Nephron (organoid): ENCODE measurements at regions not wholly inside any gene's neighbourhood (a gene's known extent, or its start where the extent isn't known, plus 50 kb on each side); places are given as distances from the start of the nearest gene placed in this dataset.

Experiments used
- H3K27ac Mint-ChIP-seq, 3 experiments: 2 replicates each; pipeline ENCODE4 v1.8.0; 2020; ENCODE audit warnings: mixed read lengths in 3 of 3, mild to moderate bottlenecking in 2 of 3, moderate library complexity in 1 of 3
- H3K27me3 Mint-ChIP-seq: 2 replicates; pipeline ENCODE4 v1.8.0; 2021; ENCODE audit warnings: low read depth, mild to moderate bottlenecking, moderate library complexity, mixed read lengths
- H3K36me3 Mint-ChIP-seq: 2 replicates; pipeline ENCODE4 v1.8.0; 2020; ENCODE audit warnings: low read depth, mixed read lengths
- H3K4me1 Mint-ChIP-seq: 2 replicates; pipeline ENCODE4 v1.8.0; 2020; ENCODE audit warnings: mixed read lengths
- H3K4me3 Mint-ChIP-seq, 3 experiments: 2 replicates each; pipeline ENCODE4 v1.8.0; 2020; ENCODE audit warnings: mild to moderate bottlenecking in 3 of 3, mixed read lengths in 3 of 3, moderate library complexity in 2 of 3
- H3K9me3 Mint-ChIP-seq: 2 replicates; pipeline ENCODE4 v1.8.0; 2020; ENCODE audit warnings: mixed read lengths
- TF ChIP-seq, protein P1 (sequence below), 3 experiments: fragments of 200-600 bp; sonication (generic); IDR thresholded peaks; one replicate each; pipeline ENCODE4 v1.5.0; 2021; ENCODE audit warnings: antibody characterized with exemption in 3 of 3; ENCODE audit not compliant: unreplicated experiment in 3 of 3

DNA sequence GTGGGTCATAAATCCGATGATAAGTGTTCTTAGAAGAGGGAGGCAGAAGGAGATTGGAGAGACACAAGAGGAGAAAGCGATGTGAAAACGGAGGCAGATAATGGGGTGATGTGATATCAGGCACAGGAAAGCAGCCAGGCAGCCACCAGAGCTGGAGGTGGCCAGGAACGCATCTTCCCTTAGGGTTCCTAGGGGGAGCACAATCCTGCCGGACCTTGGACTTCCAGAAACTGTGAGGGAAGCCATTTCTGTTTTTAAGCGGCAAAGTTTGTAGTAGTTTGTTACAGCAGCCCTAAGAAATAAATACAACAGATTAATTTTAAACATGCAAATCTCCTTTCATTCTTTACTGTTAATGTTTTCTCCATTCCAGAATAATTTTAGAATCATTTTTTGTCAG is 259.9 kb upstream of the TMC3 start:
- Mint-ChIP-seq H3K27ac (no peak overlapping the region), H3K36me3 (peaks cover 2% of the 10 kb centered on the region), H3K9me3 (peaks cover 29% of the 10 kb centered on the region), H3K4me3 (no peak overlapping the region), H3K27me3 (no peaks in the 10 kb centered on the region), H3K4me1 (no peaks in the 10 kb centered on the region)
- TF ChIP-seq, protein P1, sequence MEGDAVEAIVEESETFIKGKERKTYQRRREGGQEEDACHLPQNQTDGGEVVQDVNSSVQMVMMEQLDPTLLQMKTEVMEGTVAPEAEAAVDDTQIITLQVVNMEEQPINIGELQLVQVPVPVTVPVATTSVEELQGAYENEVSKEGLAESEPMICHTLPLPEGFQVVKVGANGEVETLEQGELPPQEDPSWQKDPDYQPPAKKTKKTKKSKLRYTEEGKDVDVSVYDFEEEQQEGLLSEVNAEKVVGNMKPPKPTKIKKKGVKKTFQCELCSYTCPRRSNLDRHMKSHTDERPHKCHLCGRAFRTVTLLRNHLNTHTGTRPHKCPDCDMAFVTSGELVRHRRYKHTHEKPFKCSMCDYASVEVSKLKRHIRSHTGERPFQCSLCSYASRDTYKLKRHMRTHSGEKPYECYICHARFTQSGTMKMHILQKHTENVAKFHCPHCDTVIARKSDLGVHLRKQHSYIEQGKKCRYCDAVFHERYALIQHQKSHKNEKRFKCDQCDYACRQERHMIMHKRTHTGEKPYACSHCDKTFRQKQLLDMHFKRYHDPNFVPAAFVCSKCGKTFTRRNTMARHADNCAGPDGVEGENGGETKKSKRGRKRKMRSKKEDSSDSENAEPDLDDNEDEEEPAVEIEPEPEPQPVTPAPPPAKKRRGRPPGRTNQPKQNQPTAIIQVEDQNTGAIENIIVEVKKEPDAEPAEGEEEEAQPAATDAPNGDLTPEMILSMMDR (IDR thresholded peaks at IDR 0.05; ENCODE audit: unreplicated experiment in 3 of 3), result no peak

DNA sequence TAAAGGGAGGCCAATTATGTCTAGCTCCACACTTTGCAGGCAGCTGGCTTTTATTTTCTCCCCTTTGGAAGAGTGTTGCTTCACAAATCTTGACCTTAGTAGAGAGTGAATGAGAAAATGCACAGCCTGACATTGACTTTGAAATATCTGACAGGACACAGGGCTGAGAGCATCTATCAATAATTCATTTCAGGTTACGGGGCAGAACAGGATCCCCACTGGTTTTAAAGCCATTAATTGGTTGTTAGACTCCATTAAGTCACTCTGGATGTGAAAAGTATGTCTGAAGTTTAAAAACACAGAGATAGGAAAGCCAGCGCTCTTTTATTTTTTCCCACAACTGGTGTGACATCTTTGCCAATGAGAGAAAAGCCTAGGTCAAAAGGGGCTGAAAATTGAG is 251.9 kb upstream of the TMC3 start:
- H3K27ac Mint-ChIP-seq, result no peak overlapping the region
- H3K36me3 Mint-ChIP-seq, result no peaks in the 10 kb centered on the region
- H3K27me3 Mint-ChIP-seq, result peaks cover 3% of the 10 kb centered on the region
- H3K4me3 Mint-ChIP-seq, result no peak overlapping the region
- H3K9me3 Mint-ChIP-seq, result peaks cover 22% of the 10 kb centered on the region
- TF ChIP-seq, protein P1 (IDR thresholded peaks at IDR 0.05; ENCODE audit: unreplicated experiment in 3 of 3), result no peak
- H3K4me1 Mint-ChIP-seq, result no peaks in the 10 kb centered on the region

DNA sequence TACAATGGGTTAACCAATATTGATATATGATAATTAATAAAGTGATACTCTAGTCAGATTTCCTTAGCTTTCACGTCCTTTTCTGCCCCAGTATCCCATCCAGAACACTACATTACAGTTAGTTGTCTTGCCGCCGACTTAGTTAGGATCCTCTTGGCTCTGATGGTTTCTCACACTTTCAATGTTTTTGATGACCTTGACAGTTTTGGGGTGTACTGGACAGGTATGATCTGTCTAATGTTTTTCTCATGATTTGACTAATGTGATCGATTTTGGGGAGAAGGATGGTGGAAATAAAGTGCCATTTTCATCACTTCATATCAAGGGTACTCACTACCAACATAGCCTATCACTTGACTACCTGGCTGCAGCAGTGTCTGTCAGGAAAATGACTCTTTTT is 245.0 kb upstream of the TMC3 start:
- TF ChIP-seq, protein P1 (IDR thresholded peaks at IDR 0.05; ENCODE audit: unreplicated experiment in 3 of 3), result no peak
- no peaks in the 10 kb centered on the region for H3K4me1 Mint-ChIP-seq
- H3K9me3 Mint-ChIP-seq, result peaks cover 11% of the 10 kb centered on the region

DNA sequence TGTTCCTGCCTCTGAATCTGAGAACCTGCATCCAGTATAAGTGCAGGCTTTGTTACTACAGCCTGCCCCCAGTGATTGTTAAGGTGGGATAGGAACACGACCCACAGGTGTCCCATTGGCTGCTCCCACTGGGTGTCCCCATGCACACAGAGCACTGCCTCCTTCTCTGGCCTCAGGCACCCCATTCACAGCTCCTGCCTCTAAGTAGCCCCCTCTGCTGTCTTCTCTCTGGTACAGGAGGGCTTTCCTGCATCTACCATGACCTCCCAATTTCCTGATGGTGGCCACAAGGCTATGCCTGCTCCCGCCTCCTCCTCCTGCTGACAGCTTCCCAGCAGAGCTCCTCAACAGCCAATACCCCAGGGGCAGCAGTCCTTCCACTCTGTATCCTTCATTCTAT is 238.6 kb upstream of the TMC3 start:
- TF ChIP-seq, protein P1 (IDR thresholded peaks at IDR 0.05; ENCODE audit: unreplicated experiment in 3 of 3), result no peak
- H3K27me3 Mint-ChIP-seq, result no peaks in the 10 kb centered on the region
- H3K27ac Mint-ChIP-seq, result no peak overlapping the region
- H3K4me3 Mint-ChIP-seq, result no peak overlapping the region
- no peaks in the 10 kb centered on the region for H3K4me1 Mint-ChIP-seq
- H3K36me3 Mint-ChIP-seq, result no peaks in the 10 kb centered on the region
- no peaks in the 10 kb centered on the region for H3K9me3 Mint-ChIP-seq

More for the DNA sequence above, 245.0 kb upstream of the TMC3 start:
- Mint-ChIP-seq H3K36me3 (no peaks in the 10 kb centered on the region), H3K4me3 (no peak overlapping the region), H3K27me3 (peaks cover under 1% of the 10 kb centered on the region), H3K27ac (no peak overlapping the region)

DNA sequence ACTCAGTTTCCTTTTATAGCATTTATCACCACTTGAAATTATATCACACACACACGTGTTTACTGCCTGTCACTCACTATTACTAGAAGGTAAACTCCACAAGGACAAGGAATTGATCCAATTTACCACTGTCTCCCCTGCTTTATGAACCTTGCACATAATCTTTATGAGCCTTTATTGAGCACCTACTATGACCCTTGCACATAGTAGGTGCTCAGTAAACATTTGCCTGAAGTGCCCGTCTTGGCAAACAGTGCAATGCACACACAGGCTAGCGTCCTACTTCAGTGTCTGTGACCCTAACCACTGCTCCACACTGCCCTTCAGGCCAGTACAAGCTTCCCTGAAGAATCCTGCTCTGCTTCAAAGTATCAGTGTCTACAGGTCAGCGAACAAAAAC is 237.7 kb upstream of the TMC3 start:
- Mint-ChIP-seq H3K4me1 (no peaks in the 10 kb centered on the region), H3K36me3 (no peaks in the 10 kb centered on the region), H3K4me3 (no peak overlapping the region), H3K9me3 (no peaks in the 10 kb centered on the region), H3K27me3 (no peaks in the 10 kb centered on the region), H3K27ac (no peak overlapping the region)
- TF ChIP-seq, protein P1 (IDR thresholded peaks at IDR 0.05; ENCODE audit: unreplicated experiment in 3 of 3), result no peak

DNA sequence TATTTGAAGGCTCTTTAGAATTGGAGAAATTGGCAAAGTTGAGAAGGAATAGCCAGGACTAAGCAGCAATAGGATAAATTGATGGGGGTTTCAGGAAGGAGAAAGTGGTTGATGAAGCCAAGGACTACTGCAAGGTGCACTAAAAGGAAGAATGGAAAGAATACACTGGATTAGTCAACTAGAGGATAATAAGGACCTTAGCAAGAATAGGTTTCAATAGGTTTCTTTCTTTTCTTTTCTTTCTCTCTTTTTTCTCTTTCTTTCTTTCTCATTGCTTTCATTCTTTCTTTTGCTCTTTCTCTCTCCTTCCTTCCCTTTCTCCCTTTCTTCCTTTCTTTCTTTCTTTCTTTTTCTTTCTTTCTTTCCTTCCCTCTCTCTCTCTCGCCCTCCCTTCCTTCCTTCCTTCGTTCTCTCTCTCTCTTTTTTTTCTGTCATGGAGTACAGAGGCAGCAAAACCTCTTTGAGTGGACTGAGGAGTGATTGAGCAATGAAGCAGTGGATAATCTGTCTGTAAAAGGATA is 234.4 kb upstream of the TMC3 start:
- H3K4me1 Mint-ChIP-seq, result peaks cover 3% of the 10 kb centered on the region
- TF ChIP-seq, protein P1 (IDR thresholded peaks at IDR 0.05; ENCODE audit: unreplicated experiment in 3 of 3), result no peak
- peaks cover 5% of the 10 kb centered on the region for H3K36me3 Mint-ChIP-seq
- H3K9me3 Mint-ChIP-seq, result peaks cover 3% of the 10 kb centered on the region
- H3K27me3 Mint-ChIP-seq, result no peaks in the 10 kb centered on the region
- no peak overlapping the region for H3K27ac Mint-ChIP-seq
- no peak overlapping the region for H3K4me3 Mint-ChIP-seq
